ENCODE measurements at regions not wholly inside any gene's neighbourhood (a gene's known extent, or its start where the extent isn't known, plus 50 kb on each side); places are given as distances from the start of the nearest gene placed in this dataset.

- H3K4me2 ChIP-seq (ENCODE audit: insufficient read depth, low read length) = no peak overlapping the region
Observed at GRCh38 chr6:37576336-37576737, 76.6 kb upstream of the CCDC167 start.

GRCh38 chr6:37575221-37575620, 75.5 kb upstream of the CCDC167 start:
- Histone ChIP-seq H3K27ac (ENCODE audit: low read depth, low read length) (no peak overlapping the region), H3K79me2 (ENCODE audit: insufficient read depth, low read length) (no peaks in the 10 kb centered on the region), H3K4me1 (ENCODE audit: insufficient read depth, low read length) (peaks cover 10% of the 10 kb centered on the region), H3K36me3 (ENCODE audit: insufficient read depth, low read length) (no peaks in the 10 kb centered on the region), H3K4me2 (ENCODE audit: insufficient read depth, low read length) (no peak overlapping the region), H3K9me3 (ENCODE audit: low read depth, low read length) (no peaks in the 10 kb centered on the region), H2AFZ (ENCODE audit: low read length) (no peak overlapping the region), H3K4me3 (ENCODE audit: insufficient read depth, low read length) (no peak overlapping the region), H3K27me3 (ENCODE audit: insufficient read depth, low read length) (peaks cover 17% of the 10 kb centered on the region), H4K20me1 (ENCODE audit: insufficient read depth, low read length) (no peaks in the 10 kb centered on the region)
- no peak for DNase-seq (ENCODE audit: insufficient read length, low spot score, missing footprints)
- TF ChIP-seq CTCF (IDR thresholded peaks at IDR 0.05; ENCODE audit: extremely low read depth, low read depth, low read length) = no peak

More at GRCh38 chr6:37576336-37576737, 76.6 kb upstream of the CCDC167 start:
- Histone ChIP-seq H3K27ac (ENCODE audit: low read depth, low read length) (no peak overlapping the region), H3K27me3 (ENCODE audit: insufficient read depth, low read length) (peaks cover 7% of the 10 kb centered on the region), H4K20me1 (ENCODE audit: insufficient read depth, low read length) (no peaks in the 10 kb centered on the region), H2AFZ (ENCODE audit: low read length) (no peak overlapping the region), H3K4me3 (ENCODE audit: insufficient read depth, low read length) (no peak overlapping the region), H3K4me1 (ENCODE audit: insufficient read depth, low read length) (peaks cover 10% of the 10 kb centered on the region), H3K9me3 (ENCODE audit: low read depth, low read length) (no peaks in the 10 kb centered on the region), H3K36me3 (ENCODE audit: insufficient read depth, low read length) (no peaks in the 10 kb centered on the region), H3K79me2 (ENCODE audit: insufficient read depth, low read length) (no peaks in the 10 kb centered on the region)
- peak; percentile 92 for DNase-seq (ENCODE audit: insufficient read length, low spot score, missing footprints)
- no peak for TF ChIP-seq CTCF (IDR thresholded peaks at IDR 0.05; ENCODE audit: extremely low read depth, low read depth, low read length)

GRCh38 chr6:37572334-37572733, 72.6 kb upstream of the CCDC167 start:
- H2AFZ ChIP-seq (ENCODE audit: low read length) = no peak overlapping the region
- no peak for TF ChIP-seq CTCF (IDR thresholded peaks at IDR 0.05; ENCODE audit: extremely low read depth, low read depth, low read length)
- H4K20me1 ChIP-seq (ENCODE audit: insufficient read depth, low read length) = no peaks in the 10 kb centered on the region
- H3K4me2 ChIP-seq (ENCODE audit: insufficient read depth, low read length) = no peak overlapping the region
- no peaks in the 10 kb centered on the region for H3K9me3 ChIP-seq (ENCODE audit: low read depth, low read length)
- peaks cover 10% of the 10 kb centered on the region for H3K4me1 ChIP-seq (ENCODE audit: insufficient read depth, low read length)
- no peak for DNase-seq (ENCODE audit: insufficient read length, low spot score, missing footprints)
- no peak overlapping the region for H3K27ac ChIP-seq (ENCODE audit: low read depth, low read length)
- no peaks in the 10 kb centered on the region for H3K36me3 ChIP-seq (ENCODE audit: insufficient read depth, low read length)
- peaks cover 23% of the 10 kb centered on the region for H3K27me3 ChIP-seq (ENCODE audit: insufficient read depth, low read length)
- H3K79me2 ChIP-seq (ENCODE audit: insufficient read depth, low read length) = no peaks in the 10 kb centered on the region
- no peak overlapping the region for H3K4me3 ChIP-seq (ENCODE audit: insufficient read depth, low read length)

GRCh38 chr6:37570482-37571133, 70.9 kb upstream of the CCDC167 start:
- TF ChIP-seq CTCF (IDR thresholded peaks at IDR 0.05; ENCODE audit: extremely low read depth, low read depth, low read length) = no peak
- Histone ChIP-seq H3K36me3 (ENCODE audit: insufficient read depth, low read length) (no peaks in the 10 kb centered on the region), H2AFZ (ENCODE audit: low read length) (no peak overlapping the region), H3K4me1 (ENCODE audit: insufficient read depth, low read length) (peaks cover 7% of the 10 kb centered on the region), H3K79me2 (ENCODE audit: insufficient read depth, low read length) (no peaks in the 10 kb centered on the region), H3K4me2 (ENCODE audit: insufficient read depth, low read length) (no peak overlapping the region), H3K27me3 (ENCODE audit: insufficient read depth, low read length) (peaks cover 34% of the 10 kb centered on the region), H4K20me1 (ENCODE audit: insufficient read depth, low read length) (no peaks in the 10 kb centered on the region), H3K9me3 (ENCODE audit: low read depth, low read length) (no peaks in the 10 kb centered on the region), H3K27ac (ENCODE audit: low read depth, low read length) (no peak overlapping the region), H3K4me3 (ENCODE audit: insufficient read depth, low read length) (no peak overlapping the region)
- no peak for DNase-seq (ENCODE audit: insufficient read length, low spot score, missing footprints)

All from osteoblast (primary cell).